HEK293 (cell line): ENCODE measurements at regions not wholly inside any gene's neighbourhood (a gene's known extent, or its start where the extent isn't known, plus 50 kb on each side); places are given as distances from the start of the nearest gene placed in this dataset.
A peak's percentile ranks its signal among the peaks of the same experiment; 100 is the strongest.

Source experiments
- CTCF ChIA-PET: fragments of 350-600 bp; formaldehyde crosslinking; extraction: SDS; loops from one replicate; lab custom pipeline; 2021; ENCODE audit warnings: antibody characterized with exemption; lab: Yijun Ruan, JAX
- POLR2A ChIA-PET: fragments of 300-600 bp; formaldehyde crosslinking; extraction: SDS; loops from one replicate; lab custom pipeline; 2020; ENCODE audit warnings: antibody characterized with exemption, inconsistent platforms; lab: Yijun Ruan, JAX
- H3K27ac ChIP-seq: fragments of 200-500 bp; sonication (Bioruptor generic); 2 replicates; pipeline ENCODE4 v1.5.1; 2014; ENCODE audit warnings: low read depth, low read length, control low read depth, inconsistent platforms; ENCODE audit errors: extremely low read depth
- H3K36me3 ChIP-seq, 2 experiments: fragments of 200-500 bp in 1 of 2; sonication (Bioruptor generic) in 1 of 2; 1 replicate in 1 of 2; 2 replicates in 1 of 2; pipeline ENCODE4 v1.5.1; 2014 to 2017; ENCODE audit warnings: inconsistent platforms in 2 of 2, low read length in 2 of 2; ENCODE audit not compliant: control insufficient read depth in 2 of 2, insufficient read depth in 1 of 2
- H3K4me1 ChIP-seq: fragments of 200-500 bp; sonication (Bioruptor generic); 2 replicates; pipeline ENCODE4 v1.5.1; 2014; ENCODE audit warnings: mild to moderate bottlenecking, low read length, inconsistent platforms; ENCODE audit not compliant: control insufficient read depth, insufficient read depth
- H3K4me3 ChIP-seq: 2 replicates; pipeline ENCODE4 v1.5.1; 2011; ENCODE audit warnings: low read depth, mild to moderate bottlenecking, control low read depth, low read length, moderate library complexity
- H3K9me3 ChIP-seq: fragments of 200-500 bp; sonication (Bioruptor generic); 2 replicates; pipeline ENCODE4 v1.5.1; 2014; ENCODE audit warnings: low read depth, low read length, inconsistent platforms; ENCODE audit not compliant: control insufficient read depth, insufficient read depth
- CTCF ChIP-seq: fragments of 450-650 bp; formaldehyde crosslinking; IDR thresholded peaks from 2 replicates; pipeline ENCODE4 v1.5.1; 2016; ENCODE audit warnings: missing biosample characterization, missing genetic modification characterization
- MEIS1 ChIP-seq: sonication (generic); formaldehyde crosslinking; IDR thresholded peaks from 2 replicates; pipeline ENCODE4 v1.8.1; 2022; ENCODE audit warnings: missing genetic modification reagents, mild to moderate bottlenecking, borderline replicate concordance
- REPIN1 ChIP-seq: fragments of 450-650 bp; formaldehyde crosslinking; IDR thresholded peaks from 2 replicates; pipeline ENCODE4 v1.5.1; 2017; ENCODE audit warnings: missing biosample characterization, missing genetic modification characterization, low read depth
- SCRT2 ChIP-seq: fragments of 450-650 bp; formaldehyde crosslinking; IDR thresholded peaks from 2 replicates; pipeline ENCODE4 v1.5.1; 2016; ENCODE audit warnings: missing biosample characterization, missing genetic modification characterization
- SP2 ChIP-seq: fragments of 450-650 bp; formaldehyde crosslinking; IDR thresholded peaks from 2 replicates; pipeline ENCODE4 v1.5.1; 2016; ENCODE audit warnings: missing biosample characterization, missing genetic modification characterization
- ZBTB1 ChIP-seq: fragments of 450-650 bp; formaldehyde crosslinking; IDR thresholded peaks from 2 replicates; pipeline ENCODE4 v1.5.1; 2016; ENCODE audit warnings: missing biosample characterization, missing genetic modification characterization
- ZBTB48 ChIP-seq: fragments of 450-650 bp; formaldehyde crosslinking; IDR thresholded peaks from 2 replicates; pipeline ENCODE4 v1.5.1; 2016; ENCODE audit warnings: missing biosample characterization, missing genetic modification characterization
- ZFP3 ChIP-seq: fragments of 450-650 bp; formaldehyde crosslinking; IDR thresholded peaks from 2 replicates; pipeline ENCODE4 v1.5.1; 2016; ENCODE audit warnings: low read depth, missing biosample characterization, missing genetic modification characterization
- ZNF114 ChIP-seq: fragments of 450-650 bp; formaldehyde crosslinking; IDR thresholded peaks from 2 replicates; pipeline ENCODE4 v1.5.0; 2017; ENCODE audit warnings: missing biosample characterization, missing genetic modification characterization
- ZNF155 ChIP-seq: fragments of 450-650 bp; formaldehyde crosslinking; IDR thresholded peaks from 2 replicates; pipeline ENCODE4 v1.5.1; 2016; ENCODE audit warnings: missing biosample characterization, missing genetic modification characterization
- ZNF174 ChIP-seq: fragments of 450-650 bp; formaldehyde crosslinking; IDR thresholded peaks from 2 replicates; pipeline ENCODE4 v1.5.0; 2017; ENCODE audit warnings: missing biosample characterization, mild to moderate bottlenecking, missing genetic modification characterization
- ZNF211 ChIP-seq: fragments of 450-650 bp; formaldehyde crosslinking; IDR thresholded peaks from 2 replicates; pipeline ENCODE4 v1.5.1; 2016; ENCODE audit warnings: low read depth, missing biosample characterization, missing genetic modification characterization
- ZNF214 ChIP-seq: fragments of 450-650 bp; formaldehyde crosslinking; IDR thresholded peaks from 2 replicates; pipeline ENCODE4 v1.5.1; 2017; ENCODE audit warnings: missing biosample characterization, mild to moderate bottlenecking, missing genetic modification characterization, borderline replicate concordance
- ZNF239 ChIP-seq: fragments of 450-650 bp; formaldehyde crosslinking; IDR thresholded peaks from 2 replicates; pipeline ENCODE4 v1.5.1; 2016; ENCODE audit warnings: missing biosample characterization, missing genetic modification characterization
- ZNF292 ChIP-seq: fragments of 450-650 bp; formaldehyde crosslinking; IDR thresholded peaks from 2 replicates; pipeline ENCODE4 v1.5.1; 2016; ENCODE audit warnings: low read depth, missing biosample characterization, missing genetic modification characterization, borderline replicate concordance
- ZNF394 ChIP-seq: fragments of 450-650 bp; formaldehyde crosslinking; IDR thresholded peaks from 2 replicates; pipeline ENCODE4 v1.5.1; 2016; ENCODE audit warnings: missing biosample characterization, missing genetic modification characterization, mild to moderate bottlenecking, moderate library complexity, borderline replicate concordance
- ZNF544 ChIP-seq: fragments of 450-650 bp; formaldehyde crosslinking; IDR thresholded peaks from 2 replicates; pipeline ENCODE4 v1.5.0; 2017; ENCODE audit warnings: missing biosample characterization, missing genetic modification characterization
- ZNF560 ChIP-seq: fragments of 450-650 bp; formaldehyde crosslinking; IDR thresholded peaks from 2 replicates; pipeline ENCODE4 v1.5.1; 2017; ENCODE audit warnings: missing biosample characterization, missing genetic modification characterization, borderline replicate concordance
- ZNF704 ChIP-seq: fragments of 450-650 bp; formaldehyde crosslinking; IDR thresholded peaks from 2 replicates; pipeline ENCODE4 v1.5.1; 2016; ENCODE audit warnings: missing biosample characterization, missing genetic modification characterization
- ZNF830 ChIP-seq: fragments of 450-650 bp; IDR thresholded peaks from 2 replicates; pipeline ENCODE4 v1.5.0; 2018; ENCODE audit warnings: missing biosample characterization, missing genetic modification characterization, low read depth, mild to moderate bottlenecking, moderate library complexity

GRCh38 chr3:124118397-124118796 is 126.5 kb upstream of the ROPN1 start:
- TF ChIP-seq ZNF394 (no peak), ZNF544 (tag by site-specific recombination) (no peak), ZNF214 (tag by site-specific recombination) (no peak), ZNF239 (tag by site-specific recombination) (no peak), CTCF (tag by site-specific recombination) (no peak), ZBTB48 (tag by site-specific recombination) (no peak), ZNF560 (tag by site-specific recombination) (no peak), MEIS1 (CRISPR knock-in tag) (no peak), ZNF174 (tag by site-specific recombination) (no peak), ZNF114 (tag by site-specific recombination) (no peak), ZNF704 (no peak), REPIN1 (tag by site-specific recombination) (no peak), SP2 (tag by site-specific recombination) (no peak)
- TF ChIP-seq, all 188 proteins: peak for 0
- H3K4me1 ChIP-seq = no peaks in the 10 kb centered on the region
- ChIA-PET CTCF (no interaction called here), POLR2A (no interaction called here)
- H3K4me3 ChIP-seq = no peak overlapping the region
- no peak overlapping the region for H3K27ac ChIP-seq
- H3K9me3 ChIP-seq = no peaks in the 10 kb centered on the region
- H3K36me3 ChIP-seq = no peaks in the 10 kb centered on the region

GRCh38 chr3:124119056-124119716 is 127.3 kb upstream of the ROPN1 start:
- POLR2A ChIA-PET = interaction anchor here (0.7 kb wide), 1 partner anchor 86 kb away, joined by 3 read pairs; the partner anchor contains the start of gene KALRN
- Histone ChIP-seq H3K9me3 (no peaks in the 10 kb centered on the region), H3K4me1 (no peaks in the 10 kb centered on the region), H3K36me3 (no peaks in the 10 kb centered on the region), H3K27ac (no peak overlapping the region), H3K4me3 (no peak overlapping the region)
- CTCF ChIA-PET = no interaction called here
- TF ChIP-seq ZFP3 (tag by site-specific recombination) (no peak), ZNF211 (tag by site-specific recombination) (no peak), SCRT2 (tag by site-specific recombination) (0 out of 2 replicates have a peak, but pooled peaks have one; percentile 16)

- Histone ChIP-seq H3K4me1 (no peaks in the 10 kb centered on the region), H3K27ac (no peak overlapping the region), H3K4me3 (no peak overlapping the region), H3K9me3 (no peaks in the 10 kb centered on the region), H3K36me3 (no peaks in the 10 kb centered on the region)
- ChIA-PET POLR2A (no interaction called here), CTCF (interaction anchor here (0.6 kb wide), 2 partner anchors 172 to 467 kb away, joined by 4 read pairs; no protein-coding TSS in a partner anchor)
- no peak for TF ChIP-seq ZNF292 (tag by site-specific recombination)
- TF ChIP-seq ZNF830 (tag by site-specific recombination) = no peak
- TF ChIP-seq ZNF704 = no peak
- TF ChIP-seq ZNF155 = no peak
- no peak for TF ChIP-seq ZBTB1 (tag by site-specific recombination)
Observed at GRCh38 chr3:124121379-124122312, 129.7 kb upstream of the ROPN1 start.
